ENCODE measurements at regions not wholly inside any gene's neighbourhood (a gene's known extent, or its start where the extent isn't known, plus 50 kb on each side); places are given as distances from the start of the nearest gene placed in this dataset.

DNA sequence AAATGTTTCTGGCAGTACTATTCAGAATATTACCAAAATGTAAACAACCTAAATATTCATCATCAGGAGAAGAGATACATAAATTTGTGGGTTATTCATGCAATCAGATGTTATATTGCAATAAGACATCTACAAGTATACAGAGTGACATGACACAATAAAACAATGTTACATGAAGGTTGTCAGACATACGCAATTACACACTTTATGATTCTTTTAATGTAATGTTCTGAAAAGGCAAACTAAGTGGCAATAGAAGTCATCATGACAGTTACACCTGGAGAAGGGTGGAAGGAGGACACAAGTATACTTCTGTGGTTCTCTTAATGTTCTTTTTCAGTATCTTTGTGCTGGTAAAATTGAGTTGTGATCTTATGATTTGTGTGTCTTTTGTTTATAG lies 95.8 kb upstream of the PRR20A start:
- no peak overlapping the region for H3K4me3 ChIP-seq (ENCODE audit: low read depth, low read length)
- in situ Hi-C loops (cut with HindIII; ENCODE audit: low sequenced_read_pairs), result no loop called here
- TF ChIP-seq CTCF (IDR thresholded peaks at IDR 0.05; ENCODE audit: low read depth, low read length, missing control alignments), result no peak
- DNase-seq (ENCODE audit: low read depth), result no peak

DNA sequence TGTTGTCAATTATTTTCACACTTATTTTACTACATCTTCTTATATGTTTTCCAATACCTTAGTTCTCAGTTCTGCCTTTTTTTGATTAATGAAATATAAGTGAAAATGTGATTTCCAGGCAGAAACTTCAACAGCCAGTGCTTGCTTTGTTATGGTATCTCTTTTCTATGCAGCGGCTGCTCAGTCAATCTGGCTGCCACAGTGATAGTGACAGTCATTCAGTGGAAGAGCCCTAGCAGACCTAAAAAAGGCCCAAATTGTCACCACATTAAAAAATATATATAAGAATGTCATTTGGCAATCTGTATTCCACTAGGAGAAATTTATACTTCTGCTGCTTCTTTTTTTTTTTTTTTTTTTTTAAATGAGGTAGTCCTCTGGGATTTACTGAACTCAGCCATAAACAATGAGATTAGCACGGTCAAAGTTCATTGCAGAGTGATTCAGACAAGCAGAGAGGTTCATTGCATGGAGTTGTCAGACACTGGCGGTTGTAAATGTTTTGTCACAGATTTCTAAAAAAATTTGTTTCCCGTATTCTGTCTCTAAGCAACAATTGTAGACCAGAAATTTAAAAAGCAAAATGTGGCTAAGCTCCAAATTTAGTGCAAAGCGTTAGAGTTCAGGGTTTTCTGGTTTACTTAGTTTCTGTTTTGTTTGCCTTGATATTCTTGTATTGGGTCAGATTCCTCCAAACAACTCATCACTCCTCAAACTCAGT lies 94.7 kb upstream of the PRR20A start:
- H3K4me3 ChIP-seq (ENCODE audit: low read depth, low read length), result no peak overlapping the region
- no peak for DNase-seq (ENCODE audit: low read depth)
- in situ Hi-C loops (cut with HindIII; ENCODE audit: low sequenced_read_pairs), result no loop called here
- no peak for TF ChIP-seq CTCF (IDR thresholded peaks at IDR 0.05; ENCODE audit: low read depth, low read length, missing control alignments)

- H3K4me3 ChIP-seq (ENCODE audit: low read depth, low read length), result no peak overlapping the region
- in situ Hi-C loops (cut with HindIII; ENCODE audit: low sequenced_read_pairs), result no loop called here
- DNase-seq (ENCODE audit: low read depth), result no peak
- TF ChIP-seq CTCF (IDR thresholded peaks at IDR 0.05; ENCODE audit: low read depth, low read length, missing control alignments), result no peak
Observed at GRCh38 chr13:57056601-57057180, 84.0 kb upstream of the PRR20A start.

- no peak overlapping the region for H3K4me3 ChIP-seq (ENCODE audit: low read depth, low read length)
- in situ Hi-C loops (cut with HindIII; ENCODE audit: low sequenced_read_pairs), result no loop called here
- TF ChIP-seq CTCF (IDR thresholded peaks at IDR 0.05; ENCODE audit: low read depth, low read length, missing control alignments), result no peak
- DNase-seq (ENCODE audit: low read depth), result no peak
Observed at GRCh38 chr13:57063007-57063406, 77.7 kb upstream of the PRR20A start.

- in situ Hi-C loops (cut with HindIII; ENCODE audit: low sequenced_read_pairs), result no loop called here
- DNase-seq (ENCODE audit: low read depth), result no peak
- TF ChIP-seq CTCF (IDR thresholded peaks at IDR 0.05; ENCODE audit: low read depth, low read length, missing control alignments), result no peak
- no peak overlapping the region for H3K4me3 ChIP-seq (ENCODE audit: low read depth, low read length)
Observed at GRCh38 chr13:57073983-57074382, 66.7 kb upstream of the PRR20A start.

GRCh38 chr13:57075588-57075987 lies 65.1 kb upstream of the PRR20A start:
- DNase-seq (ENCODE audit: low read depth), result no peak
- no peak overlapping the region for H3K4me3 ChIP-seq (ENCODE audit: low read depth, low read length)
- in situ Hi-C loops (cut with HindIII; ENCODE audit: low sequenced_read_pairs), result no loop called here
- TF ChIP-seq CTCF (IDR thresholded peaks at IDR 0.05; ENCODE audit: low read depth, low read length, missing control alignments), result no peak
